ENCODE measurements at regions not wholly inside any gene's neighbourhood (a gene's known extent, or its start where the extent isn't known, plus 50 kb on each side); places are given as distances from the start of the nearest gene placed in this dataset.

GRCh38 chrX:131827935-131828334 lies 195.2 kb upstream of the STK26 start:
- Mint-ChIP-seq H3K9me3 (ENCODE audit: low read depth) (no peaks in the 10 kb centered on the region), H3K27me3 (no peaks in the 10 kb centered on the region), H3K4me1 (ENCODE audit: low read depth) (peaks cover 31% of the 10 kb centered on the region), H3K36me3 (ENCODE audit: insufficient read depth) (peaks cover 15% of the 10 kb centered on the region), H3K4me3 (ENCODE audit: low read depth) (peak overlapping the region; percentile 60), H3K27ac (peak overlapping the region; percentile 73)
- DNase-seq (ENCODE audit: low spot score, unreplicated experiment), result no peak
- TF ChIP-seq CTCF (IDR thresholded peaks at IDR 0.05; ENCODE audit: unreplicated experiment), result peak; percentile 49

- Mint-ChIP-seq H3K4me1 (ENCODE audit: low read depth) (peaks cover 31% of the 10 kb centered on the region), H3K9me3 (ENCODE audit: low read depth) (no peaks in the 10 kb centered on the region), H3K27ac (peak overlapping the region; percentile 90), H3K27me3 (no peaks in the 10 kb centered on the region), H3K36me3 (ENCODE audit: insufficient read depth) (peaks cover 13% of the 10 kb centered on the region), H3K4me3 (ENCODE audit: low read depth) (peak overlapping the region; percentile 75)
- TF ChIP-seq CTCF (IDR thresholded peaks at IDR 0.05; ENCODE audit: unreplicated experiment), result no peak
- no peak for DNase-seq (ENCODE audit: low spot score, unreplicated experiment)
These were observed 194.6 kb upstream of the STK26 start for GRCh38 chrX:131828482-131828881.

- peak overlapping the region; percentile 95 for H3K27ac Mint-ChIP-seq
- peak overlapping the region; percentile 88 for H3K4me3 Mint-ChIP-seq (ENCODE audit: low read depth)
- peaks cover 2% of the 10 kb centered on the region for H3K36me3 Mint-ChIP-seq (ENCODE audit: insufficient read depth)
- H3K9me3 Mint-ChIP-seq (ENCODE audit: low read depth), result no peaks in the 10 kb centered on the region
- no peaks in the 10 kb centered on the region for H3K27me3 Mint-ChIP-seq
- peak; percentile 79 for TF ChIP-seq CTCF (IDR thresholded peaks at IDR 0.05; ENCODE audit: unreplicated experiment)
- peak; percentile 73 for DNase-seq (ENCODE audit: low spot score, unreplicated experiment)
- H3K4me1 Mint-ChIP-seq (ENCODE audit: low read depth), result peaks cover 27% of the 10 kb centered on the region
These were observed 192.5 kb upstream of the STK26 start for GRCh38 chrX:131830400-131831184.

GRCh38 chrX:131831185-131831520 lies 191.9 kb upstream of the STK26 start:
- H3K36me3 Mint-ChIP-seq (ENCODE audit: insufficient read depth), result no peaks in the 10 kb centered on the region
- H3K27ac Mint-ChIP-seq, result peak overlapping the region; percentile 95
- H3K4me1 Mint-ChIP-seq (ENCODE audit: low read depth), result peaks cover 22% of the 10 kb centered on the region
- no peak for DNase-seq (ENCODE audit: low spot score, unreplicated experiment)
- no peak for TF ChIP-seq CTCF (IDR thresholded peaks at IDR 0.05; ENCODE audit: unreplicated experiment)
- H3K9me3 Mint-ChIP-seq (ENCODE audit: low read depth), result no peaks in the 10 kb centered on the region
- H3K4me3 Mint-ChIP-seq (ENCODE audit: low read depth), result peak overlapping the region; percentile 88
- H3K27me3 Mint-ChIP-seq, result no peaks in the 10 kb centered on the region

- no peaks in the 10 kb centered on the region for H3K27me3 Mint-ChIP-seq
- no peak for DNase-seq (ENCODE audit: low spot score, unreplicated experiment)
- no peaks in the 10 kb centered on the region for H3K9me3 Mint-ChIP-seq (ENCODE audit: low read depth)
- H3K27ac Mint-ChIP-seq, result no peak overlapping the region
- no peaks in the 10 kb centered on the region for H3K36me3 Mint-ChIP-seq (ENCODE audit: insufficient read depth)
- H3K4me1 Mint-ChIP-seq (ENCODE audit: low read depth), result peaks cover 10% of the 10 kb centered on the region
- TF ChIP-seq CTCF (IDR thresholded peaks at IDR 0.05; ENCODE audit: unreplicated experiment), result no peak
- H3K4me3 Mint-ChIP-seq (ENCODE audit: low read depth), result no peak overlapping the region
These were observed 186.9 kb upstream of the STK26 start for GRCh38 chrX:131836161-131836560.
